ENCODE measurements at regions not wholly inside any gene's neighbourhood (a gene's known extent, or its start where the extent isn't known, plus 50 kb on each side); places are given as distances from the start of the nearest gene placed in this dataset.

- TF ChIP-seq KDM1A (IDR thresholded peaks at IDR 0.05; ENCODE audit: low read depth) (no peak), MAFK (IDR thresholded peaks at IDR 0.05; ENCODE audit: partially characterized antibody) (no peak), CTCF (IDR thresholded peaks at IDR 0.05) (no peak), HDAC2 (IDR thresholded peaks at IDR 0.05) (no peak), RFX5 (IDR thresholded peaks at IDR 0.05) (no peak), POLR2A (IDR thresholded peaks at IDR 0.05; ENCODE audit: low read length) (no peak), EP300 (IDR thresholded peaks at IDR 0.05) (no peak), FOXS1 (CRISPR knock-in tag; IDR thresholded peaks at IDR 0.05) (no peak), FOSL2 (IDR thresholded peaks at IDR 0.05) (no peak), FOSL2 (CRISPR knock-in tag; IDR thresholded peaks at IDR 0.05) (no peak)
- TF ChIP-seq, protein P1, sequence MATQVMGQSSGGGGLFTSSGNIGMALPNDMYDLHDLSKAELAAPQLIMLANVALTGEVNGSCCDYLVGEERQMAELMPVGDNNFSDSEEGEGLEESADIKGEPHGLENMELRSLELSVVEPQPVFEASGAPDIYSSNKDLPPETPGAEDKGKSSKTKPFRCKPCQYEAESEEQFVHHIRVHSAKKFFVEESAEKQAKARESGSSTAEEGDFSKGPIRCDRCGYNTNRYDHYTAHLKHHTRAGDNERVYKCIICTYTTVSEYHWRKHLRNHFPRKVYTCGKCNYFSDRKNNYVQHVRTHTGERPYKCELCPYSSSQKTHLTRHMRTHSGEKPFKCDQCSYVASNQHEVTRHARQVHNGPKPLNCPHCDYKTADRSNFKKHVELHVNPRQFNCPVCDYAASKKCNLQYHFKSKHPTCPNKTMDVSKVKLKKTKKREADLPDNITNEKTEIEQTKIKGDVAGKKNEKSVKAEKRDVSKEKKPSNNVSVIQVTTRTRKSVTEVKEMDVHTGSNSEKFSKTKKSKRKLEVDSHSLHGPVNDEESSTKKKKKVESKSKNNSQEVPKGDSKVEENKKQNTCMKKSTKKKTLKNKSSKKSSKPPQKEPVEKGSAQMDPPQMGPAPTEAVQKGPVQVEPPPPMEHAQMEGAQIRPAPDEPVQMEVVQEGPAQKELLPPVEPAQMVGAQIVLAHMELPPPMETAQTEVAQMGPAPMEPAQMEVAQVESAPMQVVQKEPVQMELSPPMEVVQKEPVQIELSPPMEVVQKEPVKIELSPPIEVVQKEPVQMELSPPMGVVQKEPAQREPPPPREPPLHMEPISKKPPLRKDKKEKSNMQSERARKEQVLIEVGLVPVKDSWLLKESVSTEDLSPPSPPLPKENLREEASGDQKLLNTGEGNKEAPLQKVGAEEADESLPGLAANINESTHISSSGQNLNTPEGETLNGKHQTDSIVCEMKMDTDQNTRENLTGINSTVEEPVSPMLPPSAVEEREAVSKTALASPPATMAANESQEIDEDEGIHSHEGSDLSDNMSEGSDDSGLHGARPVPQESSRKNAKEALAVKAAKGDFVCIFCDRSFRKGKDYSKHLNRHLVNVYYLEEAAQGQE (IDR thresholded peaks at IDR 0.05) = no peak
- TF ChIP-seq, protein P2, sequence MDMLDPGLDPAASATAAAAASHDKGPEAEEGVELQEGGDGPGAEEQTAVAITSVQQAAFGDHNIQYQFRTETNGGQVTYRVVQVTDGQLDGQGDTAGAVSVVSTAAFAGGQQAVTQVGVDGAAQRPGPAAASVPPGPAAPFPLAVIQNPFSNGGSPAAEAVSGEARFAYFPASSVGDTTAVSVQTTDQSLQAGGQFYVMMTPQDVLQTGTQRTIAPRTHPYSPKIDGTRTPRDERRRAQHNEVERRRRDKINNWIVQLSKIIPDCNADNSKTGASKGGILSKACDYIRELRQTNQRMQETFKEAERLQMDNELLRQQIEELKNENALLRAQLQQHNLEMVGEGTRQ (IDR thresholded peaks at IDR 0.05) = no peak
- TF ChIP-seq, protein P3, sequence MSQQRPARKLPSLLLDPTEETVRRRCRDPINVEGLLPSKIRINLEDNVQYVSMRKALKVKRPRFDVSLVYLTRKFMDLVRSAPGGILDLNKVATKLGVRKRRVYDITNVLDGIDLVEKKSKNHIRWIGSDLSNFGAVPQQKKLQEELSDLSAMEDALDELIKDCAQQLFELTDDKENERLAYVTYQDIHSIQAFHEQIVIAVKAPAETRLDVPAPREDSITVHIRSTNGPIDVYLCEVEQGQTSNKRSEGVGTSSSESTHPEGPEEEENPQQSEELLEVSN (IDR thresholded peaks at IDR 0.05; ENCODE audit: borderline replicate concordance, low read depth) = no peak
- TF ChIP-seq, protein P4, sequence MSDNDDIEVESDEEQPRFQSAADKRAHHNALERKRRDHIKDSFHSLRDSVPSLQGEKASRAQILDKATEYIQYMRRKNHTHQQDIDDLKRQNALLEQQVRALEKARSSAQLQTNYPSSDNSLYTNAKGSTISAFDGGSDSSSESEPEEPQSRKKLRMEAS (IDR thresholded peaks at IDR 0.05) = no peak
These were observed 103.4 kb upstream of the RASEF start for GRCh38 chr9:83166372-83166771.
